NCI-H2029 (cell line): ENCODE measurements at regions not wholly inside any gene's neighbourhood (a gene's known extent, or its start where the extent isn't known, plus 50 kb on each side); places are given as distances from the start of the nearest gene placed in this dataset.
"Not testable (repeated sequence)": the region's sequence is repeated elsewhere in the genome, so short reads cannot be mapped to it uniquely, and the experiment has no call there.

ENCODE experiments used
- DNase-seq: peaks from one replicate; lab custom pipeline; 2025; lab: John Stamatoyannopoulos, UW

- no peak for DNase-seq
Observed at GRCh38 chr14:55767286-55767685, 187.3 kb downstream of the KTN1 start.

GRCh38 chr14:55769877-55770276 is 189.9 kb downstream of the KTN1 start:
- no peak for DNase-seq

- no peak for DNase-seq
Observed at GRCh38 chr14:55771242-55771981, 191.4 kb downstream of the KTN1 start.

GRCh38 chr14:55772486-55772885 is 192.5 kb downstream of the KTN1 start:
- no peak for DNase-seq

GRCh38 chr14:55773312-55773711 is 193.3 kb downstream of the KTN1 start:
- no peak for DNase-seq

GRCh38 chr14:55773984-55774545 is 194.1 kb downstream of the KTN1 start:
- no peak for DNase-seq

- no peak for DNase-seq
Observed at GRCh38 chr14:55777877-55778276, 197.9 kb downstream of the KTN1 start.

GRCh38 chr14:55780156-55780946 is 200.3 kb downstream of the KTN1 start:
- no peak for DNase-seq

- DNase-seq: no peak
Observed at GRCh38 chr14:55781046-55781445, 201.0 kb downstream of the KTN1 start.

- DNase-seq: no peak
Observed at GRCh38 chr14:55782166-55782565, 202.2 kb downstream of the KTN1 start.

- DNase-seq: no peak
Observed at GRCh38 chr14:55789406-55789805, 209.4 kb downstream of the KTN1 start.

- peak; percentile 50 for DNase-seq
Observed at GRCh38 chr14:55794655-55795595, 214.9 kb downstream of the KTN1 start.

GRCh38 chr14:55796513-55796912 is 216.5 kb downstream of the KTN1 start:
- not testable (repeated sequence) for DNase-seq

GRCh38 chr14:55798406-55798805 is 218.4 kb downstream of the KTN1 start:
- DNase-seq: no peak

GRCh38 chr14:55799508-55800095 is 219.6 kb downstream of the KTN1 start:
- DNase-seq: no peak

- no peak for DNase-seq
Observed at GRCh38 chr14:55800156-55800785, 220.3 kb downstream of the KTN1 start.

GRCh38 chr14:55801121-55801520 is 221.1 kb downstream of the KTN1 start:
- no peak for DNase-seq

- DNase-seq: no peak
Observed at GRCh38 chr14:55802986-55803872, 223.2 kb downstream of the KTN1 start.

GRCh38 chr14:55803873-55804553 is 224.0 kb downstream of the KTN1 start:
- no peak for DNase-seq
